ENCODE measurements at regions not wholly inside any gene's neighbourhood (a gene's known extent, or its start where the extent isn't known, plus 50 kb on each side); places are given as distances from the start of the nearest gene placed in this dataset.

GRCh38 chr22:46097268-46097900 lies 52.9 kb upstream of the PPARA start:
- no peak for TF ChIP-seq RAD21 (IDR thresholded peaks at IDR 0.05; ENCODE audit: low read depth)
- no peak for TF ChIP-seq TEAD4 (IDR thresholded peaks at IDR 0.05)
- no peak for TF ChIP-seq USF1 (IDR thresholded peaks at IDR 0.05)
